H9 (cell line): ENCODE measurements at regions not wholly inside any gene's neighbourhood (a gene's known extent, or its start where the extent isn't known, plus 50 kb on each side); places are given as distances from the start of the nearest gene placed in this dataset.

Experiments used
- DNase-seq: peaks from one replicate; pipeline ENCODE4 v3.0.0-alpha.2; 2017
- H2AFZ ChIP-seq: one replicate; pipeline ENCODE4 v1.6.1; 2013; ENCODE audit warnings: mild to moderate bottlenecking, low read length, control low read depth, moderate library complexity
- H2AK5ac ChIP-seq: 2 replicates; pipeline ENCODE4 v1.6.1; 2013; ENCODE audit warnings: low read length, control low read depth, mixed read lengths; ENCODE audit not compliant: insufficient read length
- H2BK120ac ChIP-seq: one replicate; pipeline ENCODE4 v1.6.1; 2013; ENCODE audit warnings: low read depth, mild to moderate bottlenecking, low read length, control low read depth, inconsistent platforms; ENCODE audit not compliant: poor library complexity, severe bottlenecking
- H2BK12ac ChIP-seq: 2 replicates; pipeline ENCODE4 v1.6.1; 2013; ENCODE audit warnings: low read length, control low read depth, mixed read lengths, low read depth; ENCODE audit not compliant: insufficient read length
- H2BK15ac ChIP-seq: 2 replicates; pipeline ENCODE4 v1.6.1; 2013; ENCODE audit warnings: low read depth, low read length, control low read depth
- H2BK20ac ChIP-seq: one replicate; pipeline ENCODE4 v1.6.1; 2013; ENCODE audit warnings: low read depth, mild to moderate bottlenecking, low read length, control low read depth, inconsistent platforms; ENCODE audit not compliant: poor library complexity, severe bottlenecking
- H2BK5ac ChIP-seq: 2 replicates; pipeline ENCODE4 v1.6.1; 2013; ENCODE audit warnings: low read length, control low read depth, mixed read lengths; ENCODE audit not compliant: insufficient read length
- H3K14ac ChIP-seq: 2 replicates; pipeline ENCODE4 v1.6.1; 2013; ENCODE audit warnings: low read length, control low read depth; ENCODE audit not compliant: insufficient read depth
- H3K18ac ChIP-seq: 2 replicates; pipeline ENCODE4 v1.6.1; 2013; ENCODE audit warnings: low read depth, mild to moderate bottlenecking, mixed read lengths, low read length, control low read depth; ENCODE audit not compliant: insufficient read length
- H3K23ac ChIP-seq: 2 replicates; pipeline ENCODE4 v1.6.1; 2013; ENCODE audit warnings: low read length, control low read depth, mixed read lengths, low read depth; ENCODE audit not compliant: insufficient read length
- H3K23me2 ChIP-seq: 2 replicates; pipeline ENCODE4 v1.6.1; 2013; ENCODE audit warnings: low read depth, mild to moderate bottlenecking, mixed read lengths, low read length, control low read depth; ENCODE audit not compliant: insufficient read length, poor library complexity, severe bottlenecking
- H3K27ac ChIP-seq: 2 replicates; pipeline ENCODE4 v1.5.1; 2013; ENCODE audit warnings: low read length, control low read depth, mixed read lengths, low read depth; ENCODE audit not compliant: insufficient read length
- H3K27me3 ChIP-seq: 2 replicates; pipeline ENCODE4 v1.6.1; 2013; ENCODE audit warnings: low read length, control low read depth, inconsistent platforms; ENCODE audit not compliant: insufficient read depth
- H3K4ac ChIP-seq: 2 replicates; pipeline ENCODE4 v1.6.1; 2013; ENCODE audit warnings: low read depth, mild to moderate bottlenecking, control low read depth, inconsistent platforms, low read length, moderate library complexity
- H3K4me1 ChIP-seq: 2 replicates; pipeline ENCODE4 v1.6.1; 2013; ENCODE audit warnings: low read length, control low read depth, inconsistent platforms; ENCODE audit not compliant: insufficient read depth
- H3K4me2 ChIP-seq: 2 replicates; pipeline ENCODE4 v1.6.1; 2013; ENCODE audit warnings: low read length, control low read depth, mixed read lengths; ENCODE audit not compliant: insufficient read length, insufficient read depth
- H3K56ac ChIP-seq: 2 replicates; pipeline ENCODE4 v1.6.1; 2013; ENCODE audit warnings: low read depth, mild to moderate bottlenecking, mixed read lengths, low read length, control low read depth; ENCODE audit not compliant: insufficient read length
- H3K79me1 ChIP-seq: 2 replicates; pipeline ENCODE4 v1.6.1; 2013; ENCODE audit warnings: low read depth, mild to moderate bottlenecking, moderate library complexity, low read length, control low read depth, inconsistent platforms; ENCODE audit not compliant: insufficient read depth, poor library complexity, severe bottlenecking
- H3K79me2 ChIP-seq: 2 replicates; pipeline ENCODE4 v1.6.1; 2013; ENCODE audit warnings: low read length, control low read depth, inconsistent platforms; ENCODE audit not compliant: insufficient read depth
- H3K9ac ChIP-seq: 2 replicates; pipeline ENCODE4 v1.6.1; 2013; ENCODE audit warnings: low read length, control low read depth, mixed read lengths; ENCODE audit not compliant: insufficient read length; ENCODE audit errors: extremely low read depth
- H3K9me3 ChIP-seq: one replicate; pipeline ENCODE4 v1.6.1; 2013; ENCODE audit warnings: low read depth, low read length, inconsistent platforms; ENCODE audit not compliant: control insufficient read depth
- H3T11ph ChIP-seq: one replicate; pipeline ENCODE4 v1.6.1; 2013; ENCODE audit warnings: mild to moderate bottlenecking, low read length, control low read depth, inconsistent platforms
- H4K20me1 ChIP-seq: one replicate; pipeline ENCODE4 v1.6.1; 2013; ENCODE audit not compliant: control insufficient read depth, insufficient read length, insufficient read depth
- H4K5ac ChIP-seq: 2 replicates; pipeline ENCODE4 v1.6.1; 2013; ENCODE audit warnings: low read depth, mild to moderate bottlenecking, mixed read lengths, low read length, control low read depth; ENCODE audit not compliant: insufficient read length
- H4K8ac ChIP-seq: replicated peaks from 2 replicates; pipeline ENCODE4 v1.6.1; 2013; ENCODE audit warnings: low read length, control low read depth, mixed read lengths, low read depth; ENCODE audit not compliant: insufficient read length
- H4K91ac ChIP-seq: 2 replicates; pipeline ENCODE4 v1.6.1; 2013; ENCODE audit warnings: low read depth, mild to moderate bottlenecking, moderate library complexity, mixed read lengths, low read length, control low read depth; ENCODE audit not compliant: insufficient read length
- H3K27ac Mint-ChIP-seq, 3 experiments: 2 replicates in 2 of 3; 3 replicates in 1 of 3; pipeline ENCODE4 v1.8.0; 2020 to 2021; ENCODE audit warnings: mixed read lengths in 3 of 3, mild to moderate bottlenecking in 1 of 3, moderate library complexity in 1 of 3
- H3K27me3 Mint-ChIP-seq: 2 replicates; pipeline ENCODE4 v1.8.0; 2021; ENCODE audit warnings: low read depth, mild to moderate bottlenecking, moderate library complexity, mixed read lengths
- H3K36me3 Mint-ChIP-seq, 3 experiments: 2 replicates in 2 of 3; 3 replicates in 1 of 3; pipeline ENCODE4 v1.8.0; 2020 to 2021; ENCODE audit warnings: low read depth in 3 of 3, mixed read lengths in 3 of 3; ENCODE audit not compliant: insufficient read depth in 1 of 3
- H3K4me1 Mint-ChIP-seq, 2 experiments: 2 replicates each; pipeline ENCODE4 v1.8.0; 2020; ENCODE audit warnings: mixed read lengths in 2 of 2
- H3K4me3 Mint-ChIP-seq, 2 experiments: 2 replicates in 1 of 2; 3 replicates in 1 of 2; pipeline ENCODE4 v1.8.0; 2020 to 2021; ENCODE audit warnings: mild to moderate bottlenecking in 2 of 2, mixed read lengths in 2 of 2, moderate library complexity in 1 of 2
- H3K9me3 Mint-ChIP-seq, 2 experiments: 2 replicates in 1 of 2; 3 replicates in 1 of 2; pipeline ENCODE4 v1.8.0; 2020; ENCODE audit warnings: mild to moderate bottlenecking in 2 of 2, mixed read lengths in 2 of 2, moderate library complexity in 1 of 2
- WGBS: extraction: QIAGEN DNeasy Blood & Tissue Kit; methylation state at CpG from one replicate; pipeline ENCODE4 v1.1.7; 2013; ENCODE audit warnings: missing lambda C conversion rate, low lambda C conversion rate, mixed read lengths; ENCODE audit not compliant: insufficient read length; ENCODE audit errors: extremely low coverage; 5-methylcytosine and 5-hydroxymethylcytosine counted together
- TF ChIP-seq, protein P1 (sequence below): fragments of 200-600 bp; sonication (generic); conservative IDR thresholded peaks from 3 replicates; pipeline ENCODE4 v1.8.0; 2021; ENCODE audit warnings: antibody characterized with exemption, mild to moderate bottlenecking

DNA sequence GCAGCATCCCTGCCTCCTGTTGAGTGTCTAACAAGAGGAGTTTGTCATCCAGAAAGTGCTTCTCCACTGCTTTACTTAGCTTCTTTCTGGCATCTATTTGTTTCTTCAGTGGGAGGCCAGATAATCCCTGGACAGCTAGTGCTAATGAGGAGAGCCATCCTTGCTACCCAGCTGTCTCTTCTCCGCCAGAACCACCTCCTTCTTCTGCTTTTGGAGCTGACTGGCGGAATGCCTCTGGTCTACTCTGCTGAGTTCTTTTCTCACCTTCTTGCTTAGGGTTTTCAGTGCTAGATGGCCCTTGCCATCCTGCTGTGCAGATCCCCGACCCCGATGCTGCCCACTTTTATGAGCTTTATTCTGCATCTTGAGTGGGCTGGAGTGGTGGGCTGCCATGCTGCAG, 145.8 kb downstream of the GPBP1 start:
- no peaks in the 10 kb centered on the region for H4K20me1 ChIP-seq
- no peak overlapping the region for H3K9ac ChIP-seq
- no peak overlapping the region for H3K18ac ChIP-seq
- no peaks in the 10 kb centered on the region for H3K9me3 Mint-ChIP-seq
- H3T11ph ChIP-seq = no peak overlapping the region
- no peaks in the 10 kb centered on the region for H3K4me1 Mint-ChIP-seq
- H2AFZ ChIP-seq = no peak overlapping the region
- no peak overlapping the region for H3K4me3 Mint-ChIP-seq
- no peak for DNase-seq
- no peaks in the 10 kb centered on the region for H3K79me1 ChIP-seq
- WGBS = no CpG with 5 or more reads among the region's 4 CpGs
- H3K27ac Mint-ChIP-seq = no peak overlapping the region
- no peaks in the 10 kb centered on the region for H3K4me1 ChIP-seq
- no peak overlapping the region for H2BK5ac ChIP-seq
- H3K27ac ChIP-seq = no peak overlapping the region
- H2AK5ac ChIP-seq = no peak overlapping the region
- no peaks in the 10 kb centered on the region for H3K79me2 ChIP-seq
- no peaks in the 10 kb centered on the region for H3K23me2 ChIP-seq
- H4K91ac ChIP-seq = no peak overlapping the region
- TF ChIP-seq, protein P1, sequence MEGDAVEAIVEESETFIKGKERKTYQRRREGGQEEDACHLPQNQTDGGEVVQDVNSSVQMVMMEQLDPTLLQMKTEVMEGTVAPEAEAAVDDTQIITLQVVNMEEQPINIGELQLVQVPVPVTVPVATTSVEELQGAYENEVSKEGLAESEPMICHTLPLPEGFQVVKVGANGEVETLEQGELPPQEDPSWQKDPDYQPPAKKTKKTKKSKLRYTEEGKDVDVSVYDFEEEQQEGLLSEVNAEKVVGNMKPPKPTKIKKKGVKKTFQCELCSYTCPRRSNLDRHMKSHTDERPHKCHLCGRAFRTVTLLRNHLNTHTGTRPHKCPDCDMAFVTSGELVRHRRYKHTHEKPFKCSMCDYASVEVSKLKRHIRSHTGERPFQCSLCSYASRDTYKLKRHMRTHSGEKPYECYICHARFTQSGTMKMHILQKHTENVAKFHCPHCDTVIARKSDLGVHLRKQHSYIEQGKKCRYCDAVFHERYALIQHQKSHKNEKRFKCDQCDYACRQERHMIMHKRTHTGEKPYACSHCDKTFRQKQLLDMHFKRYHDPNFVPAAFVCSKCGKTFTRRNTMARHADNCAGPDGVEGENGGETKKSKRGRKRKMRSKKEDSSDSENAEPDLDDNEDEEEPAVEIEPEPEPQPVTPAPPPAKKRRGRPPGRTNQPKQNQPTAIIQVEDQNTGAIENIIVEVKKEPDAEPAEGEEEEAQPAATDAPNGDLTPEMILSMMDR = no peak
- H3K27me3 ChIP-seq = no peaks in the 10 kb centered on the region
- H3K9me3 ChIP-seq = no peaks in the 10 kb centered on the region
- H3K14ac ChIP-seq = no peak overlapping the region
- no peak overlapping the region for H3K4ac ChIP-seq
- no peaks in the 10 kb centered on the region; the same call in none of the 2 replicates for H3K27me3 Mint-ChIP-seq
- H3K23ac ChIP-seq = no peak overlapping the region
- H2BK120ac ChIP-seq = no peak overlapping the region
- H3K56ac ChIP-seq = no peak overlapping the region
- H3K36me3 Mint-ChIP-seq = no peaks in the 10 kb centered on the region
- H4K8ac ChIP-seq = no peak overlapping the region
- H2BK20ac ChIP-seq = no peak overlapping the region
- no peak overlapping the region for H3K4me2 ChIP-seq
- no peak overlapping the region for H4K5ac ChIP-seq
- no peak overlapping the region for H2BK12ac ChIP-seq
- no peak overlapping the region for H2BK15ac ChIP-seq
